HK-2 (cell line): ENCODE measurements at regions not wholly inside any gene's neighbourhood (a gene's known extent, or its start where the extent isn't known, plus 50 kb on each side); places are given as distances from the start of the nearest gene placed in this dataset.

Source experiments
- DNase-seq: peaks from one replicate; pipeline ENCODE4 v3.0.0-alpha.2; 2018; ENCODE audit not compliant: unreplicated experiment

- DNase-seq: peak; percentile 35
These were observed 49.8 kb upstream of the CYP2D6 start for GRCh38 chr22:42180349-42180842.
